ENCODE measurements at regions not wholly inside any gene's neighbourhood (a gene's known extent, or its start where the extent isn't known, plus 50 kb on each side); places are given as distances from the start of the nearest gene placed in this dataset.

GRCh38 chr9:100714372-100715099 is 136.7 kb downstream of the CAVIN4 start:
- peak; percentile 97 for TF ChIP-seq CTCF (conservative IDR thresholded peaks at IDR 0.05)
- TF ChIP-seq ZFX (IDR thresholded peaks at IDR 0.05) = no peak
- no peak overlapping the region for H3K27ac ChIP-seq

GRCh38 chr9:100715100-100715380 is 137.2 kb downstream of the CAVIN4 start:
- H3K27ac ChIP-seq = no peak overlapping the region
- 0 out of 2 replicates have a peak, but pooled peaks have one; percentile 26 for TF ChIP-seq CTCF (conservative IDR thresholded peaks at IDR 0.05)
- no peak for TF ChIP-seq ZFX (IDR thresholded peaks at IDR 0.05)

- TF ChIP-seq ZFX (IDR thresholded peaks at IDR 0.05) = no peak
- no peak for TF ChIP-seq CTCF (conservative IDR thresholded peaks at IDR 0.05)
- H3K27ac ChIP-seq = no peak overlapping the region; the same call in 1 of the 2 replicates
Observed at GRCh38 chr9:100718717-100719116, 140.8 kb downstream of the CAVIN4 start.

- TF ChIP-seq ZFX (IDR thresholded peaks at IDR 0.05) (no peak), CTCF (conservative IDR thresholded peaks at IDR 0.05) (no peak)
- H3K27ac ChIP-seq = no peak overlapping the region
Observed at GRCh38 chr9:100720922-100721321, 143.0 kb downstream of the CAVIN4 start.

- H3K27ac ChIP-seq = no peak overlapping the region
- TF ChIP-seq ZFX (IDR thresholded peaks at IDR 0.05) (no peak), CTCF (conservative IDR thresholded peaks at IDR 0.05) (no peak)
Observed at GRCh38 chr9:100724886-100725285, 147.0 kb downstream of the CAVIN4 start.

GRCh38 chr9:100725371-100725770 is 147.5 kb downstream of the CAVIN4 start:
- no peak overlapping the region for H3K27ac ChIP-seq
- TF ChIP-seq ZFX (IDR thresholded peaks at IDR 0.05) = no peak
- no peak for TF ChIP-seq CTCF (conservative IDR thresholded peaks at IDR 0.05)

GRCh38 chr9:100729336-100729895 is 151.5 kb downstream of the CAVIN4 start:
- no peak for TF ChIP-seq ZFX (IDR thresholded peaks at IDR 0.05)
- TF ChIP-seq CTCF (conservative IDR thresholded peaks at IDR 0.05) = no peak
- H3K27ac ChIP-seq = no peak overlapping the region

All from C4-2B (cell line).